SU-DHL-6 (cell line): ENCODE measurements at regions not wholly inside any gene's neighbourhood (a gene's known extent, or its start where the extent isn't known, plus 50 kb on each side); places are given as distances from the start of the nearest gene placed in this dataset.

Experiments used
- CTCF ChIP-seq: fragments of 200-600 bp; sonication (generic); IDR thresholded peaks from one replicate; pipeline ENCODE4 v1.5.1; 2017; ENCODE audit warnings: antibody characterized with exemption, mild to moderate bottlenecking, low read length, moderate library complexity; ENCODE audit not compliant: insufficient read depth, poor library complexity, severe bottlenecking
- EZH2phosphoT487 ChIP-seq: fragments of 200-600 bp; sonication (generic), shearing (Covaris generic); conservative IDR thresholded peaks from 2 replicates; pipeline ENCODE4 v1.6.1; 2018; ENCODE audit warnings: mild to moderate bottlenecking, antibody characterized with exemption, low read length, moderate library complexity, mixed read lengths

- TF ChIP-seq CTCF, result no peak
- no peak for TF ChIP-seq EZH2phosphoT487
Observed at GRCh38 chr15:54812383-54812782, 384.4 kb downstream of the RSL24D1 start.
